Tibial nerve (tissue), 4 donors: ENCODE measurements at regions not wholly inside any gene's neighbourhood (a gene's known extent, or its start where the extent isn't known, plus 50 kb on each side); places are given as distances from the start of the nearest gene placed in this dataset.

Experiments
- DNase-seq, 2 donors: peaks; one replicate each; pipeline ENCODE4 v3.0.0-alpha.2; 2019; ENCODE audit warnings: low spot score in 2 of 2
- H3K27ac ChIP-seq, 4 donors: fragments of 200-600 bp; sonication (generic) in 3 of 4; one replicate each; pipeline ENCODE4 v1.5.1; 2017 to 2019; ENCODE audit warnings: mild to moderate bottlenecking in 1 of 4
- H3K27me3 ChIP-seq, 2 donors: fragments of 200-600 bp; sonication (generic) in 1 of 2; one replicate each; pipeline versions ENCODE4 v1.5.1 to v1.6.0; 2017 to 2019
- H3K36me3 ChIP-seq, 3 donors: fragments of 200-600 bp; sonication (generic); one replicate each; pipeline ENCODE4 v1.5.1; 2018 to 2019
- H3K4me1 ChIP-seq, 4 donors: fragments of 200-600 bp; sonication (generic) in 3 of 4; one replicate each; pipeline ENCODE4 v1.5.1; 2017 to 2019
- H3K4me3 ChIP-seq, 4 donors: fragments of 200-600 bp; sonication (generic) in 3 of 4; one replicate each; pipeline ENCODE4 v1.5.1; 2017 to 2019; ENCODE audit warnings: mild to moderate bottlenecking in 1 of 4, moderate library complexity in 1 of 4
- H3K9me3 ChIP-seq, 4 donors: fragments of 200-600 bp; sonication (generic) in 3 of 4; one replicate each; pipeline ENCODE4 v1.5.1; 2017 to 2019
- EP300 ChIP-seq, 2 donors: sonication (generic); formaldehyde crosslinking; IDR thresholded peaks; one replicate each; pipeline ENCODE4 v1.6.1; 2017; ENCODE audit warnings: antibody characterized with exemption in 2 of 2, mild to moderate bottlenecking in 1 of 2
- POLR2A ChIP-seq, 2 donors: fragments of 450-650 bp; IDR thresholded peaks; one replicate each; pipeline ENCODE4 v1.6.1; 2017; ENCODE audit warnings: antibody characterized with exemption in 2 of 2, mild to moderate bottlenecking in 2 of 2, moderate library complexity in 2 of 2
- WGBS, 2 donors: methylation state at CpG; one replicate each; pipeline ENCODE4 v1.1.5; 2018; 5-methylcytosine and 5-hydroxymethylcytosine counted together
- TF ChIP-seq, protein P1 (sequence below), 5 experiments: fragments of 200-600 bp in 3 of 5; fragments of 450-650 bp in 2 of 5; sonication (generic) in 3 of 5; IDR thresholded peaks; one replicate each; pipeline ENCODE4 v1.5.1; 2016 to 2019; ENCODE audit warnings: antibody characterized with exemption in 5 of 5, mild to moderate bottlenecking in 3 of 5, moderate library complexity in 2 of 5

GRCh38 chr16:5321930-5322329, 224.3 kb upstream of the EEF2KMT start:
- peaks cover 0 to 37% (median 0%) of the 10 kb centered on the region in 4 donors for H3K9me3 ChIP-seq
- no peaks in the 10 kb centered on the region for H3K4me1 ChIP-seq
- WGBS, 2 donors, result 75 to 80% methylated on average over 4 of the region's 4 CpGs
- H3K27me3 ChIP-seq, result no peaks in the 10 kb centered on the region
- no peaks in the 10 kb centered on the region for H3K36me3 ChIP-seq
- H3K4me3 ChIP-seq, result no peak overlapping the region
- H3K27ac ChIP-seq, result no peak overlapping the region
- DNase-seq, result no peak
- no peak for TF ChIP-seq EP300 (IDR thresholded peaks at IDR 0.05)
- no peak for TF ChIP-seq POLR2A (IDR thresholded peaks at IDR 0.05)
- TF ChIP-seq, protein P1, sequence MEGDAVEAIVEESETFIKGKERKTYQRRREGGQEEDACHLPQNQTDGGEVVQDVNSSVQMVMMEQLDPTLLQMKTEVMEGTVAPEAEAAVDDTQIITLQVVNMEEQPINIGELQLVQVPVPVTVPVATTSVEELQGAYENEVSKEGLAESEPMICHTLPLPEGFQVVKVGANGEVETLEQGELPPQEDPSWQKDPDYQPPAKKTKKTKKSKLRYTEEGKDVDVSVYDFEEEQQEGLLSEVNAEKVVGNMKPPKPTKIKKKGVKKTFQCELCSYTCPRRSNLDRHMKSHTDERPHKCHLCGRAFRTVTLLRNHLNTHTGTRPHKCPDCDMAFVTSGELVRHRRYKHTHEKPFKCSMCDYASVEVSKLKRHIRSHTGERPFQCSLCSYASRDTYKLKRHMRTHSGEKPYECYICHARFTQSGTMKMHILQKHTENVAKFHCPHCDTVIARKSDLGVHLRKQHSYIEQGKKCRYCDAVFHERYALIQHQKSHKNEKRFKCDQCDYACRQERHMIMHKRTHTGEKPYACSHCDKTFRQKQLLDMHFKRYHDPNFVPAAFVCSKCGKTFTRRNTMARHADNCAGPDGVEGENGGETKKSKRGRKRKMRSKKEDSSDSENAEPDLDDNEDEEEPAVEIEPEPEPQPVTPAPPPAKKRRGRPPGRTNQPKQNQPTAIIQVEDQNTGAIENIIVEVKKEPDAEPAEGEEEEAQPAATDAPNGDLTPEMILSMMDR (IDR thresholded peaks at IDR 0.05), result no peak

GRCh38 chr16:5319799-5320198, 222.2 kb upstream of the EEF2KMT start:
- Histone ChIP-seq H3K9me3 (peaks cover 0 to 29% (median 0%) of the 10 kb centered on the region in 4 donors), H3K27me3 (no peaks in the 10 kb centered on the region), H3K4me3 (no peak overlapping the region), H3K4me1 (no peaks in the 10 kb centered on the region), H3K36me3 (no peaks in the 10 kb centered on the region), H3K27ac (no peak overlapping the region)
- 88% methylated on average over 2 of the region's 2 CpGs for WGBS, 2 donors
- DNase-seq, result no peak
- no peak for TF ChIP-seq EP300 (IDR thresholded peaks at IDR 0.05)
- TF ChIP-seq POLR2A (IDR thresholded peaks at IDR 0.05), result no peak
- TF ChIP-seq, protein P1 (IDR thresholded peaks at IDR 0.05), result no peak

- 77 to 79% methylated on average over 5 of the region's 5 CpGs for WGBS, 2 donors
- no peaks in the 10 kb centered on the region for H3K4me1 ChIP-seq
- H3K27ac ChIP-seq, result no peak overlapping the region
- no peak overlapping the region for H3K4me3 ChIP-seq
- TF ChIP-seq, protein P1 (IDR thresholded peaks at IDR 0.05), result no peak
- TF ChIP-seq POLR2A (IDR thresholded peaks at IDR 0.05), result no peak
- TF ChIP-seq EP300 (IDR thresholded peaks at IDR 0.05), result no peak
- H3K36me3 ChIP-seq, result no peaks in the 10 kb centered on the region
- peaks cover 0 to 37% (median 0%) of the 10 kb centered on the region in 4 donors for H3K9me3 ChIP-seq
- no peak for DNase-seq
- no peaks in the 10 kb centered on the region for H3K27me3 ChIP-seq
Measured at GRCh38 chr16:5315914-5316313, 218.3 kb upstream of the EEF2KMT start.

DNA sequence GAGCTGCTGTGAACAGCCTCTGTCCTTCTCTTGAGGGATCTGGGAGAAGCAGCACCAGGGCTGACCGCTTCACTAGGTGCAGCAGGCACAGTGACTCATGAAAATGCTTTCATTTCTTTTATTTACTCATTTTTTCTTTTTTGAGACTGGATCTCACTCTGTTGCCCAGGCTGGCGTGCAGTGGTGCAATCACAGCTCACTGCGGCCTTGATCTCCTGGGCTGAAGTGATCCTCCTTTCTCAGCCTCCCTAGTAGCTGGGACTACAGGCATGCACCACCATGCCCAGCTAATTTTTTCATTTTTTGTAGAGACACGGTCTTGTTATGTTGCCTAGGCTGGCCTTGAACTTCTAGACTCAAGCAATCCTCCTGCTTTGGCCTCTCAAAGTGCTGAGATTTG, 216.8 kb upstream of the EEF2KMT start:
- no peak for TF ChIP-seq POLR2A (IDR thresholded peaks at IDR 0.05)
- no peak for TF ChIP-seq EP300 (IDR thresholded peaks at IDR 0.05)
- TF ChIP-seq, protein P1 (IDR thresholded peaks at IDR 0.05), result no peak
- Histone ChIP-seq H3K4me3 (no peak overlapping the region), H3K4me1 (no peaks in the 10 kb centered on the region), H3K27ac (no peak overlapping the region), H3K36me3 (no peaks in the 10 kb centered on the region), H3K9me3 (peaks cover 0 to 23% (median 0%) of the 10 kb centered on the region in 4 donors), H3K27me3 (no peaks in the 10 kb centered on the region)
- WGBS, 2 donors, result 76 to 84% methylated on average over 4 of the region's 4 CpGs
- DNase-seq, result no peak

GRCh38 chr16:5309946-5310611, 212.5 kb upstream of the EEF2KMT start:
- TF ChIP-seq EP300 (IDR thresholded peaks at IDR 0.05), result no peak
- H3K27ac ChIP-seq, result no peak overlapping the region
- peaks cover 0 to 36% (median 0%) of the 10 kb centered on the region in 4 donors for H3K9me3 ChIP-seq
- no peaks in the 10 kb centered on the region for H3K27me3 ChIP-seq
- H3K36me3 ChIP-seq, result no peaks in the 10 kb centered on the region
- 79% methylated on average over 4 of the region's 4 CpGs for WGBS, 2 donors
- H3K4me3 ChIP-seq, result no peak overlapping the region
- DNase-seq, result no peak
- H3K4me1 ChIP-seq, result no peaks in the 10 kb centered on the region
